Limb (tissue), 2 donors: ENCODE measurements at regions not wholly inside any gene's neighbourhood (a gene's known extent, or its start where the extent isn't known, plus 50 kb on each side); places are given as distances from the start of the nearest gene placed in this dataset.
"Not testable (repeated sequence)": the region's sequence is repeated elsewhere in the genome, so short reads cannot be mapped to it uniquely, and the experiment has no call there.

Experiments used
- DNase-seq, 2 donors: peaks; one replicate each; pipeline ENCODE4 v3.0.0-alpha.2; 2016; ENCODE audit errors: extremely low spot score in 2 of 2

DNA sequence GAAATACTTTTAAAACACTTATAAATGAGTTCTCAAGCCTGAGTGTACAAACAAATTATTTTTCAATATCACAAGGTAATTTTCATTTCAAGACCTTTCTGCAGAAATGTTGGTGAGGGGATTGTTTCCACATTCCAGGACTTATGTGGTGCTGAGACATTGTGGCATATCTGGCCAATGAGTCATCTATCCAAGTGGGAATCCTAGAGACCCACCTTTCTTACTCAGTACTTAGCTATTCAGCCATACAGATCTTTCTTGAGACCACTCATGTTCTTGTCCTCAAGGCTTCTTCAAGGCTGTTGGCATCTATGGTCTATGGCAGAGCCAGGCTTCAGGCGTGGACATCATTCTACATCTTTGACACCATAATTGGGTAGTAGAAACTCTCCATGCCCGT lies 225.4 kb downstream of the DKK1 start:
- DNase-seq = no peak

DNA sequence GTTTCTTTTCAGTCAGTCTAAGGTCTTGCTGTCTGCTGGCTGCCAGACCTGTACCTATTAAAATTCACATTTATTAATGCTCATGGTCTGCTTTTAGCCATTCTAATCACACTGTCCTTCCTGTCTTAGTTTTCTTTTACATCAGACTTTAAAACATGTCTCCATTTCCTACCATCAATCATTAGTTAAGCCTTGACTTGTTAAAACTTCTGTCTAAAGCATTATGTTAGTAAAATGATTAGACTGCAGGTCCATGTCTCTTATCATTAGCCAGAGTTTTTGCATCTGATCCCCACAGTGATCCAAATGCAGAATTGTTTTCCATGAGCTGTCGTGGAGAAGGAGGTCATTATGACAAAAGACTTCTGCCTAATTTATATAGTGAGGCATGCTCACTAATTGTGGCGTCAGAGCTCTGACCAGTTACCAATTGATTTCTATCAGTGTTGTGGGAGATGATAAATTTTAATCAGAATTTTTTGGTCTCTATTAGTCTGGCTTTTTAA lies 226.5 kb downstream of the DKK1 start:
- DNase-seq = no peak

DNA sequence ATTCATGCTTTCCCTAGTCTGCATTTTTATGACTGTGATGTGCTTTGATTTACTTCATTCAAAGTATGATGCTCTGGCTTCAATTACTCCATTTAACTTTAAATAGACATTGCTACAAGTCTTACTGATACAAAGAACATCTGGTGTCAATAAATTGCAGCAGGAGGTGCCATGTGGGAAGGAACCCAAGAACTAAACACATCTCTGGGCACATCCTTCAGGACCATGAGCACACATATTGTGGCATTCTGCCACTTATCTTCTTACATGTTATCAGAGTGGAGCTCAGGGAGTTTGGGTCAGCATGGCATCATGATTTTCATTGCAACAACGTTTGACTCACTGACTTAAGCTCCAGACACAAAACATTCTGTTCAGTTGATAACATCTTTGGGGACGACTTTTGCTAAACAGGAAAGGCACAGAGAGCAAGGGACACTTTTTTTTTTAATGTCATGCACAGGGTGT lies 227.0 kb downstream of the DKK1 start:
- peak in 1 of 2 donors; percentile 19 for DNase-seq

DNA sequence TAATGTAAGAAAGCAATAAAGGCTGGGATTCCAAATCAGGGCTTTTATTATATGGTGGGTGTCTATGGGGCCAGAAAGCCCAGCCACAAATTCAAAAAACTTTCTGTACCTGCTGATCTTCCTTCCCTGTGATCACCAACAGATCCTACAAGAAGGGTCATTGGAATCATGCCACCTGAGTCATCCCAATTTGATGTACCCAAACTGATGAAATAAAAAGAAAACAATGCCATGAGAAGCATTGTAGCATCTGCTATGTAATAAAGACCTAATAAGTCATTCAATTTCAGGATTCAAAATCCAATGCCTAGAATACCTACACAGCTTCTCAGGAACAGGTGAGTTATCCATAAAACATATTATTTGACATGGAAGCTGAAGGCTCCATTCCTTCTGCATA lies 228.8 kb downstream of the DKK1 start:
- DNase-seq = no peak

DNA sequence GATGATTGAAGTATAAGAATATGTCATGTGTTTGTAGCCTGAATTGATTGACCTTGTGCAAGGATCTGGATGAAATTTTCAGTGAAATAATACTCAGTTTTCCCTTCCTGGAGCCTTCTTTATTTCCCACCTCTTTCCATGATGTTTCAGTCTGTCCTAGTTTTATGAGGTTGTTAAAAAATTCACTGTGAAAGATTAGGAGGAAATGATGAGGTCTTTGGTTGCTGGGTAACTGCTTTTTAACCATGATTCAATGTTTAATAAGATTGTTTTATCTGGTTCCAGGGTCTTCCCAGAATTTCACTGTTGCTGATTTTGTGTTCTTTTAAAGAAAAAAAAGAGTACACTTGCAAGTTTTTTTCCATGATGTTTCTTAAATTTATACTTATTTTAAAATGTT lies 221.5 kb downstream of the MBL2 start:
- DNase-seq = no peak

DNA sequence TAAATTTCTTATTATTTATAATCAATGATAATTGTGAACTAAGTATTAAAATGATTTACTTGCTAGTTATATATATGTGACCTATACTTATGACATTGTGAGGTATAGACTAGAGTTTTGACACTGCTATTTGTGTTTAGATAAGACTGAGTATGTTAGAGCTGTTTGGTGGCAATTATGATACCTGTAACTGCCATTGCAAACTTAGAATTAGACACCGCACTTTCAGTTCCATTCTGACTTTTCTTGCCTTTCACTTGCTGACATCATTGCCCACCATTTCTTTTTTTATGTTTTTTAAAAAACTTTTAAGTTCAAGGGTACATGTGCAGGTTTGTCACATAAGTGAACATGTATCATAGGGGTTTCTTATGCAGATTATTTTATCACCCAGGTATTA lies 214.5 kb downstream of the MBL2 start:
- no peak for DNase-seq

DNA sequence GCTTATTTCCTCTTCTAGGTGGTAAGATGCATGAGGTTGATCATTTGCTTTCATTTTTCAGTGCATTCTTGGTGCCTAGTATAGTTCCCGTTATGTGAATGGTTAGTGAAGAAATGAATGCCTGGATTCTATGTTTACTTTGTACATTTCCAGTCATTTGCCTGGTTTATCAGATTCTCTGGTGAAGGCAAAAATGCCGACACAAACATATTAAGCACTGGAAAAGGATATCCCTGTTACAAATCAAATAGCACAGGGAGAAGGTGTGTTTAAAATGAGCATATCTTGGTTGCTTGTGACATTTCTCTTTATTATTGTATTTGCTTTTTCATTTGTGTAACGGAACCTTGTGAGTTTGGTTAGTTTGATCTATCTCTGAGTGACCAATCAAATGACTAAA lies 211.3 kb downstream of the MBL2 start:
- DNase-seq = no peak

DNA sequence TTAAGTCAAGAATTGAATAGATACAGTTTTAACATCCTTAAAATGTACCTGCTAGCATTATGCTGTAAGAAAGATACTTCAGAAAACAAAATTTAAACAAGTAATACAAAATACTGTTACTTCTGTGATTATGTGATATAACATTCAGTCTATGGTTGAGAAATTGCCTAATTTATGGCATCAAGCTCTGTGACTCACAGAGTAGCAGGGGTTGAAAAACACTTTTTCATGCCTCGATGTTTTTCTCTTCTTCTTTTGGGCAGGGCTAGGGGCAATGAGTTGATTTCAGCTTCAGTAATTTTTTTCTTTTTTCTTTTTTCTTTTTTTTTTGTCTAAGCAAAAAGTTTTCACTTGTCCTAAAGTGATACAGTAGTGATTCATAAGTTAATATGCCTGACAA lies 209.2 kb downstream of the MBL2 start:
- no peak for DNase-seq

DNA sequence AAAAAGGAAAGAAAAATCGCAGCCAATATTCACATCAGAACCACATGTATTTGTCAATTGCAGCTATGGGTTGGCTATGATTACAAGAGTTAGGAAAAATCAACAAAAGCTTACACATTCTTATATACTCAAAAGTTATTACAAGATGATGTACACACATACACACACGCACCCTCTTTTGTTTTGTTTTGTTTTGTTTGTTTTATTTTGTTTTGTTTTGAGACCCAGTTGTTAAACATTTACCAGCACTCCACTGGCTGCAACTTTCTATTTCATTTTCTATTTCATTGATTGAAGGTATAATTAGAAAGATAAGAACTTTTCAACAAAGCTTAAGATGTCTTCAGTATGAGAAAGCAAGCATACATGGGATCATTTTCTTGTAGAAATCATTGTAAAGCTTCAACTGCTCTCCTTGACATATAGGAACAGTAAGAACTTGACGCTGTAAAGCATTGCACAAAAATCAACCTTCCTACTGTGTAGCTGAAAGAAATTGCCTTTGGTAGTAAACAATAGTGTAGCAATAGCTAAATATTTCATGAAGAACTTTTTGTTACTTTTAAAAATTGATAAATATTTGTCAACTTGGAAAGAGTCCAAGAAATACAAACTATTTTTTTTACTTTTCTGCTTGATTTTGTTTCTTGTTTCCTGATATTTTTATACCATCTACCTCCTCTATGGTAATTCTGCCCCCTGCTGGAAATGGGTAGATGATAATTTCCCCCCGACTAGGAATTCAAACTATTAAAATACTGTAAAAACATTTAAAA lies 205.9 kb downstream of the MBL2 start:
- DNase-seq = no peak

DNA sequence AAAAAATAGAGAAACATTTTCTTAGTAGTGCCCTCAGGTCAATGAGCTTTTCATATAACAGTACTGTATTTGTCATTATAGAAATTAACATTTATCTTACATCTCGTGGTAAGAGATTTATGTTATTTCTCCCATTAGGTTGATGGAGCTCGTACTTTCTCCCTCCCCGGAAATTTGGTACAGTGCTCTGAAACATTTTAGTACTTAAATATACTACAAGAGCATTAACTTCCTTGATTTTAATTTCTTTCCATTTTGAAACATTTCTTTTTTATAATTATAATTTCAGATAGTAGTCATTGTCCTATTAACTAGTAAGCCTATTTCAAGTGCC lies 205.4 kb downstream of the MBL2 start:
- no peak for DNase-seq

DNA sequence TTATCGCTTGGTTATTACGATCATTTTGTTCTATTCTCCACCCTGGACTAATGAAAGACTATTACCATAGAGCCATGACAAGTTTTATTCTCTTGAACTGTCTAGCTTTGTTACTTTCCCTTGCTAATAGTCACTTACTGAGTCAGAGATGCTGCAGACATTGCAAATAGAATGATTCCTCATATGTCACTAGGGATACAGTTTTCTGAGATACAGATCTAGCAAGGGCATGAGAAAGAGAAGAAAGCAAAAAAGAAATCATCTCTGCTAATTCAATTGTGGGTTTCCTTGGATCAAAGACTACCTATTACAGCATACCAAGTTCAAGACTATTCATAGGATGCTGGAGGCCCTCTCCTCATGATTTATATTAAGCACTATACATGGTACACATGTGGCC lies 204.3 kb downstream of the MBL2 start:
- DNase-seq = no peak

DNA sequence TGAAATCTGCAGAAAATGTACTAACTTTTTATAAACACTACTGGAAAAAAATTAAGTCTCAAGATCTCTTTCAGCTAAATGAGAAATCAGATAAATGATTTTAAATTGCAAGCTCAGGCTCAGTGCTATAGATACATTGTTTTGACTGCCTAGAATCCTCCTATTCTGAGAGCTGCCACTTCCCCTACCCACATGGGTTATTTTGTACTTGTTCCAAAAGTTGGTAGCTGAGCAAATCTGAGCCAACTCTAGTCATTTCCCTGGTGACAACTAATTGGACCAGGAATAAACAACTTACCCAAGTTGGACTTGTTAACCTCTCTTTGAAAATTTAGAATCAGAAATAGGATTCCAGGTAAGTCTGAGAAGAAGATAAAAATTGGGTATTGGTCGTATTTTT lies 202.1 kb downstream of the MBL2 start:
- DNase-seq = no peak

DNA sequence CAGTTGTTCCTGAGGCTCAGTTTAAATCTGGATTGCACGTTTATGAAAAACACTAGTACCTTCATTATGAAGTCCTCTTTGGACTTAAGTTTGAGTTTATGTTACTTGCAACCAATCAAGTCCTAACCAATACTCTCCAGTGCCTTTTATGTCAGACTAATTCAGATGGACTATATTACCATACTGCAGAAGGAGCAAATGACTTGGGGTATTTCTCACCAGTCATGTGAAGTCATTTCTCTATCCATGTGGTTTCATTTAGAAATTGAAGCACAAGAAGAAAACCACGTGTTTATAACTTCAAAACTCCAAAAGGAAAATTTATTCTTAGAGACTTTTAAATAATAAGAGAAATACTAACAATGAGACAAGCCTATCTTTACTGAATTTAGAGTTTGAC lies 201.6 kb downstream of the MBL2 start:
- no peak for DNase-seq

DNA sequence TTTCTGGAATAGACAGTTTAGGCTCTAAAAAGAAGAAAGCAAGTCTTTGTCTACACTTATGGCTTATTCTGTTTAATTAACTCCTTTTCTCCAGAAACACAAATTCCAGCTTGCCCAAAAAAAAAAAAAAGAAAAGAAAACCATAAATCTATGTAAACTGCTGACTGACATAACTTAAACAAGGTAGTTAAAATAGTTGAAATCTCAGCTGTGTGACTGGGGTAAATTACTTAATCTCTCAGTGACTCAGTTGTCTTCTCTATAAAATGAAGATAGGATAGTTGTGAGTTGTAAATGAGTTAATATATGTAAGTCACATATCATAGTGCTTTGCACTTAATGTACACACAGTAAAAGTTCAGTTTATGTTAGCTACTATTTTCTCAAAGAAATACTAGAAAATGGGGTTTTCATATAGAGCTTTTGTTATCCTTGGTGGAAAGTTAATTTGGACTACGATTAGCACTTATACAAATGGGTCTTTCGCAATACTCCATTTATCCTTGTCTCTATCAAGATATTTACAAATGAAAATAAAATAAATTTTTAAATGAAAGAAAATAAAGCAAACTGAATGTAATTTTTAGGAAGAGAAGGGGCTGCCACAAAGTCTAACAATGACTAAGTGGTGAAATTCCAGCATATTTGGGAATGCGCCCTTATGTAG lies 200.9 kb downstream of the MBL2 start:
- no peak for DNase-seq

DNA sequence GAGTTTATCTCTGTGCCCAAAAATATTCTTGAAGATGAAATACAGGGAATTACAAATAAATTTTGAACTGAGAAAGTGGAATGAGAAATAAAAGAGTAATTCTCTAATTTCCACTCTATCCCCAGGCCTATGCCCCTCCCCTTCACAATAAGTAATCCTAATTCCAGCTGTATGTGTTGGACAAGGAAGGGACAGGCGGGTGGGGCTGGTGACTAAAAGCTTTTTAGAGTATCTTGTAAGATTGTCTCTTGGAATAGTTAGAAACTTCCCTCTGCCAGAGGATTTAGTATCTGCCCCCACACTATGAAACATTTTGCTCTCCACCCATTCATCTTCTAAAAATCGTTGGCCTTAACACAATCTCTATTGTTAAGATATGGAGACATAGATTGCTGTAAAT lies 199.2 kb downstream of the MBL2 start:
- no peak for DNase-seq

DNA sequence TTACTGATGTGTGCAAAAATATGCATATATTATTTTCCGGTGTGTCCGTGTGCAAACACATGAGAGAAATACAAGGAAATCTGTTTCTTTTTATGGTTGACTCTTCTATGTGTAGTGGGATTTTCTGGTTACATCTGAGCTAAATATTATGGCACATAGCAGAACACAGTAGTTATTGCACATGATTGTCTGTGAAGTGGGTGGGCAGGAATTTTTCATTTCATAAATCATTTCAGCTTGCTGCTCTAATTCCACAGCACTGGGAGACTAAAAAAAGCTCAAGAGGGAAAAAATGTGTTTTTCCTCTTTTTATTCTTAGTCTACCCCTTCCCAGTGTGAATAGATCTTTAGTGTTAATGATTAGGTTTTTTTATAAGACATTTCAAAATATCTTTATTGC lies 197.9 kb downstream of the MBL2 start:
- no peak for DNase-seq

DNA sequence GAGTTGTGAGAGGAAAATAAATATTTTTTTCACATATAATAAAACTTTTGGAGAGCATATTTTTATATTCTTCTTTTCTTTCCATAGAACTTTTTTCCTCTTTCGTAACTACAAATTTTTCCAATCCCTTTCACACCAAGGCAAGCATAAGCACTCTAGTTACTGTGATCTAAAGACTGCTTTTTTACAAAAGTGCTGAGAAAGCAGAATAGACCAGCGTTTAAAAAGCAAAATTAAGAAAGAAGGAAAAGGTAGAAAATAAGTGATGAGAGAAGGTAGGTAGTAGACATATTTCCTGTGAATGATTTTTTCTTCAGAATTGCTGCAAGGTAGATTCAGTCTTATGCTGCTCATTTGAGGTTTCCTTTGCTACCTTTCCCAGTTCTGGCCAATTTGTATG lies 195.5 kb downstream of the MBL2 start:
- no peak for DNase-seq

DNA sequence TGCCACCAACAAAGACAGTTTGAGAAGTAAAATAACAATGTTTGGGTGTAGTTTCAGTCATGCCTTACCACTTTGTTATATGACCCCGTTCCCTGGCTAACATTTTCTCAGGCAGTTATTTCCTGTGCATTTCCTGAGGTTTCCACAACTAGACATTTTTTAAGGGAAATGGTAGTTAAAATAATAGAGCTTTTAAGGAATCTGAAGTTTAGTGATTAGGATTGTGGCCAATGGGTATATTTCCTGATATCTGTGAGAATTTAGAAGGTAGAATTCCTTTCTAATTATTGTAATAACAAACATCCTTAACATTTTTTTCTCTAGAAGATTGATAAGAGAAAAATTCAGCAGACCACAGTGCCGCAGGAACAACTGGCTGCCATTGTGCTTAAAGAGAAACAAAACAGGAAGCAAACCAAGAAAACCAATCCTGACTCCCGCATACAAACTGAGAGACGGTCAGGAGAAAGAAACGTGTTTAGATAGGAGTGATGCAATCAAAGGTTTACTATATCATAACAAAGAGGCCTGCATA lies 193.6 kb downstream of the MBL2 start:
- no peak for DNase-seq

DNA sequence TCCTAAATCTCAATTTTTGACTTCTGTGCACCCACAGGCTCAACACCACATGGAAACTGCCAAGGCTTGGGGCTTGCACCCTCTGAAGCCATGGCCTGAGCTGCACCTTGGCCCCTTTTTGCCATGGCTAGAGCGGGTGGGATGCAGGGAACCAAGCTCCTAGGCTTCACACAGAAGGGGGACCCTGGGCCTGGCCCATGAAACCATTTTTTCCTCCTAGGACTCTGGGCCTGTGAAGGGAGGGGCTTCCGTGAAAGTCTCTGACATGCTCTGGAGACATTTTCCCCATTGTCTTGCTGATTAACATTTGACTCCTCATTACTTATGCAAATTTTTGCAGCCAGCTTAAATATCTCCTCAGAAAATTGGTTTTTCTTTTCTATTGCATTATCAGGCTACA lies 190.9 kb downstream of the MBL2 start:
- not testable (repeated sequence) for DNase-seq

DNA sequence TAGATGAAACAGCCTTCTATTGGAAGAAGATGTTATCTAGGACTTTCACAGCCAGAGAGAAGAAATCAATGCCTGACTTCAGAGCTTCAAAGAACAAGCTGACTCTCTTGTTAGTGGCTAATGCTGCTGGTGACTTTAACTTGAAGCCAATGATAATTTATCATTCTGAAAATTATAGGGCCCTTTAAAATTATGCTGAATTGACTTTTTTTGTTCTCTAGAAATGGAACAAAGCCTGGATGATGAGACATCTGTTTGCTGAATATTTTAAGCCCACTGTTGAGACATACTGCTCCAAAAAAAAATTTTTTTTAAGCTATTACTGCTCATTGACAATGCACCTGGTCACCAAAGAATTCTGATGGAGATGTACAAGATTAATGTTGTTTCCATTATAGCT lies 189.2 kb downstream of the MBL2 start:
- no peak for DNase-seq

DNA sequence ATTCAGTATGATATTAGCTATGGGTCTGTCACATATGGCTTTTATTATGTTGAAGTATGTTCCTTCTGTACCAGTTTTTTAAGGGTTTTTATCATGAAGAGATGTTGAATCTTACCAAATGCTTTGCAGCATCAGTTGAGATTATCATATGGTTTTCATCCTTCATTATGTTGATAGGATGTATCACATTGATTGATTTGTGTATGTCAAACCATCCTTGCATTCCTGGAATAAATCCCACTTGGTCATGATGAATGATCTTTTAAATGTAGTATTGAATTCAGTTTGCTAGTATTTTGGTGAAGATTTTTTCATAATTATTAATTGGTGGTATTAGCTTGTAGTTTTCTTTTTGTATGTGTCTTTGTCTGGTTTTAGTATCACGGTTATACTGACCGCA lies 185.9 kb downstream of the MBL2 start:
- no peak for DNase-seq

DNA sequence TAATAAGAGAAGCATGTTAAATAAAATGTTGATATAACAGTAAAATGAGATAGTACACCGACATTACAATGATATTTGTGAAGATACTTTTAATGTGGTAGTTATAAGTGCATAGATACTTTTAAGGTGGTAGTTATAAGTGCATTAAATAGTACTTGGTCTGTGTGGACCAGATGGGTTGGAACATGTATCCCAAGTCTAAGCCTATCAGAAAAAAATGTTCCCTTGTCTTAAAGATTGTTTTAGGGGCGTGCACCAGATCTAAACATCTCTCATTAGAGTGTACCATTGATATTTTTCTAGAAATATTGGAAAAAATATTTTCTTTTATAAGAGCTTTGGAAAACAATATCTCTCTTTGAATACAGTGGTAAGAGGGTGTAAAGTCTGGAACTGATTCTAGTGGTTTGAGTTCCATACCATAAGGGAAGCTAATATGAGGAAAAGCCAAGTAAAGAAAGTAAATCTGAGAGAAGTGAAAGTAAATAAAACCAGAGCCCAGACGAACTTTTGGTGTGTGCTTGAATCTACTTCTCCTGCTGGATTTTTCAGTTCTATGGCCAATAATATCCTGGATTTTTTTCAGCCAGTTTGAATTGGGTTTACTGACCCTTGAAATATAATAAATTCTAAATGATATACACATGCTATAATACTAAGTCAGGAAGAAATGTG lies 175.3 kb downstream of the MBL2 start:
- DNase-seq = peak in 1 of 2 donors; percentile 12
